ENCODE measurements at regions not wholly inside any gene's neighbourhood (a gene's known extent, or its start where the extent isn't known, plus 50 kb on each side); places are given as distances from the start of the nearest gene placed in this dataset.

- TF ChIP-seq CEBPB (IDR thresholded peaks at IDR 0.05) = no peak
- no peak for TF ChIP-seq TAF1 (IDR thresholded peaks at IDR 0.05; ENCODE audit: low read depth)
- TF ChIP-seq ZBTB7A (IDR thresholded peaks at IDR 0.05; ENCODE audit: low read depth) = no peak
- no peak for TF ChIP-seq CREB1 (IDR thresholded peaks at IDR 0.05; ENCODE audit: low read depth)
- TF ChIP-seq USF1 (IDR thresholded peaks at IDR 0.05) = no peak
- no peak for TF ChIP-seq REST (IDR thresholded peaks at IDR 0.05; ENCODE audit: low read depth)
- no peak for TF ChIP-seq EP300 (IDR thresholded peaks at IDR 0.05; ENCODE audit: borderline replicate concordance)
- TF ChIP-seq NFIC (IDR thresholded peaks at IDR 0.05) = no peak
- TF ChIP-seq RAD21 (IDR thresholded peaks at IDR 0.05; ENCODE audit: low read depth) = no peak
- TF ChIP-seq EGR1 (IDR thresholded peaks at IDR 0.05) = no peak
- TF ChIP-seq YY1 (IDR thresholded peaks at IDR 0.05; ENCODE audit: low read depth) = no peak
- no peak for TF ChIP-seq TCF12 (IDR thresholded peaks at IDR 0.05; ENCODE audit: low read depth)
- no peak for TF ChIP-seq MAX (IDR thresholded peaks at IDR 0.05)
- TF ChIP-seq TEAD4 (IDR thresholded peaks at IDR 0.05) = no peak
- TF ChIP-seq FOXM1 (IDR thresholded peaks at IDR 0.05; ENCODE audit: borderline replicate concordance, low read depth) = no peak
These were observed 164.1 kb upstream of the TOM1L1 start for GRCh38 chr17:54736573-54736972.

DNA sequence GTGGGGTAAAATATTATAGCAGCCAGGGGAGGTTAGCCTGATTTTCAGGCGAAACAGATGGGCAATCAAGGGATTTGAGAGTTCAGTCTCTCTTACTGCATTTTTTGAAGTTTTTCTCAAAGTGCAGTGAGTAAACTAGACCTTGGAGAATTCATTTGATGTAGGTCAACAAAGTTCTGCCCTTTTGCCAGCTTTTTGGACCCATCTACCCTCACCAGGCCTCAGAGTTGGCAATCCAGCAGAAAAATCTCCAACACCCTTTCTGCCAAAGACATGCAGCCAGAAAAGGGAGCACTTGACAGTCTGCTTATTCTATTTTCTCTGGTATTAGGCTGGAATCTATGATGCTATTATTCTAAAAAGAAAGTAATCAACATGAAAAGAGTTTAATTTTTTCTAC is 162.2 kb upstream of the TOM1L1 start:
- TF ChIP-seq NFIC (IDR thresholded peaks at IDR 0.05) (no peak), TEAD4 (IDR thresholded peaks at IDR 0.05) (no peak), CREB1 (IDR thresholded peaks at IDR 0.05; ENCODE audit: low read depth) (no peak), ZBTB7A (IDR thresholded peaks at IDR 0.05; ENCODE audit: low read depth) (no peak), USF1 (IDR thresholded peaks at IDR 0.05) (no peak), YY1 (IDR thresholded peaks at IDR 0.05; ENCODE audit: low read depth) (no peak), EGR1 (IDR thresholded peaks at IDR 0.05) (no peak), TAF1 (IDR thresholded peaks at IDR 0.05; ENCODE audit: low read depth) (no peak), MAX (IDR thresholded peaks at IDR 0.05) (no peak), TCF12 (IDR thresholded peaks at IDR 0.05; ENCODE audit: low read depth) (no peak), FOXM1 (IDR thresholded peaks at IDR 0.05; ENCODE audit: borderline replicate concordance, low read depth) (no peak), CEBPB (IDR thresholded peaks at IDR 0.05) (no peak), REST (IDR thresholded peaks at IDR 0.05; ENCODE audit: low read depth) (no peak), RAD21 (IDR thresholded peaks at IDR 0.05; ENCODE audit: low read depth) (no peak), EP300 (IDR thresholded peaks at IDR 0.05; ENCODE audit: borderline replicate concordance) (no peak)

DNA sequence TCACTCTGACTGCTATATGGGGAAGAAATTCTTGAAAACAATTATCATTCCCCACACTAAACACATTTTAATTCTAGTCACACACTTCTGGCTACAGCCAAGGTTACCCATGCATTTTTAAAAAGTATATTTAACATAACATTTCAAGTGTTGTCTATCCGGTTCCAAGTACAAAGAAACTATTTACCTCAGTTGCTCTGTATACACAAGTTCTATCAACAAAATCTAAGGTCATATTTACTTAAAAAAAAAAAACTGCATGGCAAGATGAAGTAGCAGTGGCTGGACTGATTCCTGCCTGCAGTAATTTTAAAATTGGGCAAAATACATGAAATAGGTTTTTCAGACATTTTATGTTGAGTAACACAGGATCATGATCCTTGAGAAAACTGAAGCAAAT is 155.9 kb upstream of the TOM1L1 start:
- no peak for TF ChIP-seq RAD21 (IDR thresholded peaks at IDR 0.05; ENCODE audit: low read depth)
- TF ChIP-seq FOXM1 (IDR thresholded peaks at IDR 0.05; ENCODE audit: borderline replicate concordance, low read depth) = no peak
- no peak for TF ChIP-seq MAX (IDR thresholded peaks at IDR 0.05)
- TF ChIP-seq EGR1 (IDR thresholded peaks at IDR 0.05) = no peak
- TF ChIP-seq USF1 (IDR thresholded peaks at IDR 0.05) = no peak
- TF ChIP-seq CREB1 (IDR thresholded peaks at IDR 0.05; ENCODE audit: low read depth) = no peak
- TF ChIP-seq REST (IDR thresholded peaks at IDR 0.05; ENCODE audit: low read depth) = no peak
- TF ChIP-seq TAF1 (IDR thresholded peaks at IDR 0.05; ENCODE audit: low read depth) = no peak
- no peak for TF ChIP-seq EP300 (IDR thresholded peaks at IDR 0.05; ENCODE audit: borderline replicate concordance)
- TF ChIP-seq ZBTB7A (IDR thresholded peaks at IDR 0.05; ENCODE audit: low read depth) = no peak
- no peak for TF ChIP-seq CEBPB (IDR thresholded peaks at IDR 0.05)
- TF ChIP-seq TEAD4 (IDR thresholded peaks at IDR 0.05) = no peak
- TF ChIP-seq NFIC (IDR thresholded peaks at IDR 0.05) = no peak
- no peak for TF ChIP-seq TCF12 (IDR thresholded peaks at IDR 0.05; ENCODE audit: low read depth)

Data from Ishikawa (cell line).